ENCODE measurements at regions not wholly inside any gene's neighbourhood (a gene's known extent, or its start where the extent isn't known, plus 50 kb on each side); places are given as distances from the start of the nearest gene placed in this dataset.
A peak's percentile ranks its signal among the peaks of the same experiment; 100 is the strongest.

DNA sequence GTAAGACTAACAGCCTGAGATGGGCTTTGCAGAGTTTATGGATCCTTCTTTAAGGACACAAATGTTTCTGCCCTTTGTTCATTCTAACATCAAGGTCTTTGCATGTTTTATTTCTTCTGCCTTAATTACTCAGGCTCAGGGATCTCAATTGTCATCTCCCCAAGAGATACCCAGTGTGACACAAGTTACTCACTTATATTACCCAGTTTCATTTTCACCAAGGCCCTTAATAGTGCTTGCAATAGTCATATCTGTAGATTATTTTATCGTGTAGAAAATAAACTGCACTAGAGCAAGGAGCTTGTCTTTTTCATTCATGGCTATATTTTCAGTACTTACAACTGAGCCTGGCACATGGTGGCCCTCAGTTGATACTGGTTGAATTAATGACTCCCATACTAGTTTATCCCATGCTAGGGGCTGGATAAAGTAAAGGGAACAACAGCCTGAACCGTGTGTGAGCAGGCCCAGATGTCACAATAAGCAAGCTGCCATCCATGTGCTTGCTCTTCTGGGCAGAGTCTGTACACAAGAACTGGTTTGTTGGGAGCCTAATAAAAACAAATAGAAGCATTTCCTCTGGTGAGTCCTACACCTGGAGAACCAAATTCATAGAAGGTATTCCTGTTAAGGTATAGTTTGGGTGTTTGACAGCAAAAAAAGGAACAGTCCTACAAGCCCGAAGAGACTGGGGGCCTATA, 112.5 kb upstream of the CD180 start:
- DNase-seq = no peak

- no peak for DNase-seq
Measured at GRCh38 chr5:67306965-67307607, 110.5 kb upstream of the CD180 start.

DNA sequence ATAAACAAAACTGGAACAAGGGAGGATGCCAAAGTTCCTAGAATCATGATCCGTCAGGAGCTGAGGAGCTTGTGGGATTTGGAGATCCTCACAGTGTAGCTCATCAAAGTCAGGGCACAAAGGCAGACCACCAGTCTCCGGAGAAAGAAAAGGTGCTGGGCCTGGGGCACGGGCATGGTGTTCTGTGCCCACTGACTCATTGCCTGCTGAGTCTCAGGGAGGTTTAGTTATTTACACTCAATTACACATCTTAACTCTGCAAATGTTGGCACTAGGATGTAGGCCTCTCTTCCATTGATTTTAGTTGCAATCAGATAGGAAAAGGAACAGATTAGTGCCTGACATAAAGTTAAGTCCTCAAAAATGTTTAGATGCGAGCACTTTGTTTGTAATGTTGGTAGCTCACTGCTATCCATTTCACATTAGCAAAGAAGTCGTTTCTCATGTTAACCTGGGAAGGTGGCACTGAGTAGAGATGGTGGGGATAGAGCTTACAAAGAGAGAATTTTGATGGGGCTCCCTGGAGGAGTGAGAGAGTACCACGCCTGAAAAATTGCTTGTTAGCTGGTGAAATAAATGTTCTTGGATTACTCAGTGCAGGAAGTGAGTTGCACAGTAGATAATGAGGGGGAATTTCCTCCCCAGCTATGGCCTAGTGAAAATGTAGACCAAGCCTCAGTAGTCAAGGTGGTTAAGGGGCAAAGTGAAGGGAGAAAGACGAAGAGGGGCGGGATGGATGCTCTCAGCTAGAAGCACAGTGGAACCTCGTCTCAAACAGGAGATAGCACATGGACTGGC, 109.5 kb upstream of the CD180 start:
- no peak for DNase-seq

DNA sequence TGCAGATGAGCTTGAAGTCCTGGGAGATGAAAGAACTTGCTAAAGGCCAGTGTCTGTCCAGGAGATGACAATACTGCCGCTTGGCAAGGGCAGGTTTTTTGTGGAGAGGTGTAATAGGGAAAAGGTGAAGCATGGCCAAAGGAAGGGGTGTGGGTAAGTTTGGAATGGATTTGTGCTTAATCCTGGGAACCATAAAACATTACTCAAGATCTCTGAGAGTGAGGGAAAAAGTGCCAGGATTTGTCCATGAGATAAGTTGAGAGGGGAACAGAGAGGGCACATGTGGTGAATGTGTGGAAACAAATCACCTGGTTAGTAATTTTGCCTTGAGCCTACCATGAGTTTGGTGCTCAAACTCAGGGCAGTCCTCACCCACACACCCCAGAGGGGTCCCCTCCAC, 108.8 kb upstream of the CD180 start:
- no peak for DNase-seq

DNA sequence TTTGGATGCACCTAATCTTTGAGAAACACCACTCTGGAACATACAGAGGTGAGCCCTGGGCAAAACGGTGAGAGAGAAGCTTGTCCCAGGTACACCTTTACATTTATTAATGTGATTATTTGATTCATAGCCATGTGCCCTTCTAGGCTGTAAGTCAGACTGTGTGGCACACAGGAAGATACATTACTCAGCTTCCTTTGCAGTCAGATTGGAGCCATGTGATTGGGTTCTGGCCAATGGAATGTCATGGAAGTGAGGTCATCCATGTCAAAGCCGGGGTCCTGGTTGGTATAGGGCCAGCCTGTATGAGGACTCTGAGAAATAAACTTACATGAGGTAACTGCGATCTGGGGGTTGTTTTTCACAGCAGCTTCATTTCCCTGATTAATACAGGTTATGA, 106.8 kb upstream of the CD180 start:
- no peak for DNase-seq

- no peak for DNase-seq
Measured at GRCh38 chr5:67301285-67301903, 104.8 kb upstream of the CD180 start.

- DNase-seq = no peak
Measured at GRCh38 chr5:67300326-67300725, 103.7 kb upstream of the CD180 start.

GRCh38 chr5:67299231-67299735, 102.7 kb upstream of the CD180 start:
- no peak for DNase-seq

DNA sequence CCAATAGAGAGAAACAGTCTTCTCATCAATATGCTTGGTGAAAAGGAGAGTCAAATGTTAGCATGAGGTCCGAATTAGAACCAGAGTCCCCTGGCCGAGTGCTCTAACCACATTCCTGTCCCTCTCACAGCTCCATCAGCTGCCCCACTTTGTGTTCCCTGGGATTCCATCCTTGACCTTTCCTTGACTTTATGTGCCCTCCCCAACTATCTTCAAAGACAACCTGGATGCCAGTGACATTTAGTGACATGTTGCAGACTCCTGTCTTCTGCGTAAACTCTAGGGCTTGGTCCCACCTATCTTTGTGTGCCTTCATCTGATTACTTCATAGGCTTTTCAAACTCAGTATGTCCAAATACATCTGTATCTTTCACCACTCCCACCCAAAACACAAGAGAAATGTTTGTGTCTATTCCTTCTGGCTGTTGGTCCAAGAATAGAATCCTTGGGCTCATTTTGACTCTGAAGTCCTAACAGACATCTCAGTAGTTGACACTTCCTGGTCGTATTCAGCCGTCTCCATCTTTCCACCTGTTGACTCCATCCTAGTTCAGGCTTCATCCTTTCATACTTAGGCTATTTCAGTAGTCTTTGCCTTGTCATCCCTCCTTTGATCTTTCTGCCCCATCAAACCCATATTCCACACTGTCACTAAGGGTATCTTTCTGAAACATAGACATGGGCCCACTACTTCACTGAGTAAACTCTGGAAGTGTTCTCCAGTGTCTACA, 101.4 kb upstream of the CD180 start:
- DNase-seq = no peak

GRCh38 chr5:67297376-67297775, 100.8 kb upstream of the CD180 start:
- DNase-seq = peak; percentile 24 to 73 (median 61)

- DNase-seq = no peak
Measured at GRCh38 chr5:67294266-67294938, 97.8 kb upstream of the CD180 start.

GRCh38 chr5:67293226-67293625, 96.6 kb upstream of the CD180 start:
- DNase-seq = peak in 1 of 3 experiments; percentile 19

- DNase-seq = no peak
Measured at GRCh38 chr5:67292201-67292940, 95.8 kb upstream of the CD180 start.

DNA sequence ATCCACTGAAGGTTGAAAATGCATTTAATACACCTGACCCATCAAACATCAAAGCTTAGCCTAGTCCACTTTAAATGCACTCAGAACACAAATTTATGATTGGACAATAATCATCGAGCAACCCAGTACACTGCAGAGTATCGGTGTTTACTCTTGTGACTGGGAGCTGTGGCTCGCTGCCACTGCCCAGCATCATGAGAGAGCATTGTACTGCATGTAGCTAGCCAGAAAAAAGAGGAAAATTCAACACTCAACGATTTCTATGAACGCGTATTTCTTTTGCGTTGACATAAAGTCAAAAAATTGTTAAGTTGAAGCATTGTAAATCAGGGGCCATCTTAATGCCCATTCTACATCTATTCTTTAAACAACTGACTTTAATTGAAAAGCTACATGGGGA, 95.1 kb upstream of the CD180 start:
- DNase-seq = no peak

- DNase-seq = no peak
Measured at GRCh38 chr5:67291066-67291465, 94.5 kb upstream of the CD180 start.

GRCh38 chr5:67290655-67291054, 94.1 kb upstream of the CD180 start:
- no peak for DNase-seq

DNA sequence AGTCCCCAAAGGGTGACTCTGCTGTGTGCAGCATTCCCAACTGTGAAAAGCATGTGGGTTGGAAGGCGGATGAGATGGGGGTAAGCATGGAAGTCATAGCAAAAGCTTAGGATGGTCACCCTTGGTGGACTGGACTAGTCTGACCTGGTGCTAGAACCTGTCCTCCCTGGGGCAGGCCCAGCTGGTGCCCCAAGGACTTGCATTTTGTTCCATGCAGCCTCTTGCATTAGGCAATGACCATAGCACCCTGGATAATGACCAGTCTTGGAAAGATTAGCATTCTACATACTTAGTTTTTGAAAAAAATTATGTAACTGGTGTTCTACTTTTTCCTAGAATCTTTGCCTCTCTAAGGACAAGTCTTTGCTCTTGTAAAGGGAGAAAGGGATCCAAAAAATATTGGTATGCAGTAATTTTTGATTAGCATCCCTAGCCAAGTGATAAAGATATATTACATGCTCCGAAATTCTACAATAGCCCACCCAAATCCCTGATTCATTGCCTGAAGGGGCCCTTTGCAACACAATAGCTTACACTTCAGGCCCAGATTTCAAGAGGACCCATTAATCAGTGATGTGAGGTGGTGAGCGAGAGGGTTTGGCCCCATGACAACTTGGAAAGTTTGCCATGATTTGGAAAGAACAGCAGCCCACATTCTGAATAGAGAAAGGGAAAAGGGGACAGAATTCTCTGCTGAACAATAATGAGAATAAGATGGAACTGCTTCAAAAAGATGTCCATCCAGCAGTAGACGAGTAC, 93.3 kb upstream of the CD180 start:
- DNase-seq = no peak

DNA sequence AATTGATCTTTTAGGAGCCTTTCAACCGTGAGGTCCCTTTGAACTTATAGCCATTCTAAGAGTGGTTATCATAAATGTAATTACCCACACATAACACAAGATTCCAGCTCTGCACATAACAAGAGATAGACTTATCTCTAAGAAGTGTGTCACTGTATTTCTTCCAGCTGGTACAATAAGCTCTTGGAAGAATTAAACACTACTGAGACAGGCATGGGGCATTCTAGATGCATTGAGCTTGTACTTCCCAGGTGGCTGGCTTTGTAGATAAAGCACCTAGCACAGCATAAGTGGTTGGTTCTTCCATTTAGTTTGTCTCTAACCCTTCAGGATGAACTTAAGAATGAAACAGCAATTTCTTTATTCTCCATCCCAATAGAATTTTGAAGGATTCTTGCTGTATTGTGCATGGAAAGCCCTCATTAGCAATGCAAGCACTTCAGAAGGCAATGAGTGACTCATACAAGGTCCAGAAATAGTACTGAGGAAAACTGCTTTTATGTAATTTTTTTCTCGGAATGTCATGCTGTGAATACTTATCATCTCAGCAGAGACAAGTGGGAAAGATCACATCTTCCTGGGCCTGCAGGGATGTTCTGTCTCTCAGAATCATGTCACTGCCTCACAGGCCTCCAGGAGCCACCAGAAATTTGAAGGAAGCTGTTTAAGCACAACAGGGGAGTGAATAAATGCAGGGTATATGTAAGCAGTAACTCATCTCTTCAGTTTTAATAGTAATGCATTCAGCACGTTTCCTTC, 91.1 kb upstream of the CD180 start:
- DNase-seq = peak in 2 of 3 experiments; percentile 57 to 90

- DNase-seq = no peak
Measured at GRCh38 chr5:67286006-67286405, 89.4 kb upstream of the CD180 start.
